ENCODE measurements at regions not wholly inside any gene's neighbourhood (a gene's known extent, or its start where the extent isn't known, plus 50 kb on each side); places are given as distances from the start of the nearest gene placed in this dataset.

DNA sequence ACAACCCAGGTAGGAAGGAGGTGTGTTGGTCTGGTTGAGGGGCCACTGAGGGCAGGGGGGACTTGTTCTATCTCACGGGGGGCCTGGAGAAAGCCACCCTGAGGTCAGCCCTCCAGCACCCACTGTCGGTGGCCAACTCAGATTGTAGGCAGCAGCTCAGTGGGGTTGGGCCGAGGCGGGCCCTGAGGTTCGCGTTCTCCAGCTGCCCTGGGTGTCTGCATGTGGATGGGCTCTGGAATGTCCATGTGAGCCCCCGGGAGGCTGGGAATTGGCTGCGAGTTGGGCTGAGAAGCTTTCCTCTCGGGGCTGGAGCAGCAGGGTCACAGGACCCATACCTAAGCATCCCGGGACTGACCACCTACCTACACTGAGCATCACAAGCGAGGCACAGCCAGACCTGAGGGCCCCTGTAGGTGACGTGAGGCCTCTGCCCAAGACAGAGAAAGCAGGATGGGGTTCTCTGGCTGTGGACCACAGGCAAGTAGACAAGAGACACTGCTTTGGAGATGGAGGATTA lies 70.3 kb upstream of the HAAO start:
- peak in 1 of 10 donors; percentile 81 for DNase-seq
- intact Hi-C loops (cut with DNase I): no loop called here

DNA sequence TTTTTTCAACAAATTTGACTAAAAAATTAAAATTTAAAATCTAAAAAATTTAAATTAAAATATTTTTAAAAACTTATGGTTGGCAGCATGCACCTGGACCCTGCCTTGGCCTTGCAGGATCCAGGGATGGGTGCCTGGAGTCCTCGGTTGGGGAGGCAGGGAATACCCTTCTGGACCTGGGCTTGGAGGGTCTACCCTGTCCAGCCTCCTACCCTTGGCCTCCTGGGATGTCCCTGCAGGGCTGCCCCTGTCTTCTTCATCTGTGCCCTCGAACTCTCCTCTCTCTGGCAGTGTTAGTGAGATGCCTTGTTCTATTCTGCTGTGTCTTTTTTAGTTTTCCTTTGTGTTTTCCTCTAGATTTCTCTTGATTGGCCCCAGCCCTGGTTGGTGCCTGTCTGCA lies 68.9 kb upstream of the HAAO start:
- intact Hi-C loops (cut with DNase I): no loop called here
- DNase-seq: peak in 1 of 10 donors; percentile 6

GRCh38 chr2:42860319-42861094 lies 68.1 kb upstream of the HAAO start:
- intact Hi-C loops (cut with DNase I): no loop called here
- peak in 1 of 10 donors; percentile 10 for DNase-seq

- intact Hi-C loops (cut with DNase I): no loop called here
- no peak for DNase-seq
Observed at GRCh38 chr2:42859791-42860190, 67.4 kb upstream of the HAAO start.

DNA sequence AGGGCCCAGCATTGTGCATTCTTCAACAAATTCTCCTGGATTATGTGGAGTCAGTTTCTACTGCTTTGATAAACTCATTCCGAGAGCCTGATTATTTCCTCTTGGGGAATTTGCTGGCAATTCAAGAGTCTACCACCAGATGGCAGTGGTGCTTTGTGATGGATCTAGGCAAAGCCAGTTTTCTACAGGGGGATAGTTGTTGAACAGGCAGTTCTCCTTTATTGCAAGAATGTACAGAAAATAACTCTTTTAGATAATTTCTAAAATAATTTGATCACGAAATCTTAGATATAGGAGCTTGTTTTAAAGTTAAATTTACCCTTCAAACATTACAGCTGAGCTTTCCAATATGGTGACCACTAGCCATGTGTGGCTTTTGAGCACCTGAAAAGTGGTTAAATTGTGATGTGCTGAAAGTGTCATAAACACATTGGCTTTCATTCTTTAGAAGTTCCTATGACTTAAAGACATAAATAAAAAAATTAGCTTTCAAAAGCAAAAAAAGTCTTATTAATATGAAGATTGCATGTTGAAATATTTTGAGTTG lies 66.7 kb upstream of the HAAO start:
- intact Hi-C loops (cut with DNase I): no loop called here
- DNase-seq: peak in 3 of 10 donors; percentile 15 to 44 (median 23)

DNA sequence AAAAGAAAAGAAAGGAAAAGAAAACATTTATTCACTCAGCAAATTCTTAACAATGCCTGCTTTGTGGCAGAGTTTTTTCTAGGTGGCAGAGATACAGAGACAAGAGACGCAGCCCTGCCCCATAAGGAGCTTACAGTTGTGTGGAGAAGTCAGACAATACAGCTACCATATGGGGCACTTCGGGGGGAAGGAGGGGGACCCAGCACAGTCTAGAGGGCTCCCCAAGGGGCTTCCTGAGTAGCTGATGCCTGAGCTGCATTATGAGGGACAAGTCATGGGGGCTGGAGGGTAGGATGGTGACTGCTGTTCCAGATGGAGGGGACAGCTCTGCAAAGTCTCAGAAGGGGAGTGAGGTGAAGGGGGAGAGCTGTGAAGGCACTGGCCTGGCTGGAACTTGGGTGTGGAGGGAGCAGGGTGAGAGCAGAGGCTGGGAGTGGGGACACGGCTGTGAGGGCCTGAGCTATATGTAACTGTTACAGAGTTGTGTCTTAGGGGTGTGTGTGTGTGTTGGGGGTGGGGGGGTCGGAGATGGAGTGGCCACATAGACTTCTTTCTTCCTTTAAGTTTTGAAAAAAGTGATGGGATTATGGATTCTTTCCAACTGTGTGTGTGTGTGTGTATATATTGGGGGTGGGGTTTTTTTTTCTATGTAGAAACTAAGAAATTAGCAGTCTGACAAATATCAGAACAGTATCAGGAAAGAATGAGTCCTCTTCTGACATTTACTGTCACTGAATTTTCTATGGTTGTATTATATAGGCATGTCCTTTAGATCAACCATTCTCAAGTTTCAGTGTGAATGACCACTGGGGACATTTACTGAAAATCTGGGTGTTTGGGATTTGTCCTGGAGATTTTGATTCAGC lies 66.0 kb upstream of the HAAO start:
- intact Hi-C loops (cut with DNase I): no loop called here
- peak in 1 of 10 donors; percentile 38 for DNase-seq

GRCh38 chr2:42856891-42857632 lies 64.7 kb upstream of the HAAO start:
- DNase-seq: peak in 1 of 10 donors; percentile 60
- intact Hi-C loops (cut with DNase I): no loop called here

DNA sequence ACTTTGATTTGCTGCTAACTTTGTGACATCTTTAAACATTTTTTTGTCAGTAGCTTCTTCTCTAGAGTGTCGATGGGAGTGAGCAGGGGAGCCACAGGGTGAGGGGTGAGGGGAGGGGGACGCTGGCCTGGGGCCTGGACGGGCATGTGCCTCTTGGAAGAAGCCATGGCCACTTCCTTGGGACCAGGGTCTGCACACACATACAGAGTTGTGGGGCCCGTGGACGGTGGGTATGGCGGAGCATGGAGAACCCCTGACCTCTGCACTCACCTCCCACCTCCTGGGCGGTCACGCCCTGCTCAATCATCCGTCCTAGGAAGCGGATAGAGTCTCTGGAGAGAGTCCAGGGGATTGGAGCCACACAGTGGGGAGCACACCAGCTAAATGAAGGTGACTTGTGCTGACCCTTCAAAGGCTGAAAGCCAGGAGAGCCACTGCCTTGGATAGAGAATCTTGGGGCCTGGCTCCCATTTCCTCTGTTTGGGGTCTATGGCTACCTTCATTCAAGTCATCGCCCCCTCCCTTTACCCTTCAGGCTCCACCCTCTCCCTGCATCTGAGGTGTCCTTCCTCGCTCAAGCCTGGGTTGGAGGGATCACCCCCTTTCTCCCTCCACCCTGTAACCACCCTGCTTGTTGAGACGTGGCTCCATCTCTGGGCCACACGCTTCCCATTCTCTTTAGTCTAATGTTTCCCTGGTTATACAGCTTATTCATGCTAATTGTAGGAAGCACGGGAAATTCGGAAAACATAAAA lies 63.9 kb upstream of the HAAO start:
- peak in 1 of 10 donors; percentile 75 for DNase-seq
- intact Hi-C loops (cut with DNase I): no loop called here

GRCh38 chr2:42855221-42855970 lies 63.0 kb upstream of the HAAO start:
- peak in 1 of 10 donors; percentile 24 for DNase-seq
- intact Hi-C loops (cut with DNase I): no loop called here

DNA sequence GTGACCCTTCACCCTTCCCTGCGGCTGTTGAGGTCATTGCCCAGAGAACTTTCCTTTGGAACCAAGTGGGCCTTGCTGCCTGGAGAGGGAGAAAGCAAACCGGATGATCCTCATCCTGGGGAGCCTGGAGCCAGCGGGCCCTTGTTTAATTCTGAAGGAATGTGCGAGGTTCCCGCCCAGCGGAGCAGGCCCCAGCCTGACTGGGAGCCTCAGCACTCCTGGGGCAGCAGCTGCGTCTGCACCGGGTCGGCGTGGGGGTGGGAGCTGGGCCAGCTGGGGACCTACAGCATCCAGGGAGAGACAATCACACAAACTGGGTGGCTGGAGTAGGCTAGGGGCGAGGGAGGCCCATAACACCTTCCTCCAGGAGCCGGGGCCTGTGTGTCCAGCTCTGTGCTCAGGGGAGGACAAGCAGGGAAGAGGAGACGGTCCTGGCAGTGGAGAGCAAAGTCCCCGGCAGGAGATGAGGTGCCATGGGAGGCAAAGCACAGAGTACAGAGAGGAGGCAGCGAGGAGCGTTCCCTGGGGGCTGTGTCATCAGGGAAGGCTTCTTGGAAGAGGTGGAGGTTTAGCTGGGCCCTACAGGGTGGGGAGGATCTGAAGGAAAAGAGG lies 61.9 kb upstream of the HAAO start:
- intact Hi-C loops (cut with DNase I): no loop called here
- DNase-seq: peak in 1 of 10 donors; percentile 78

DNA sequence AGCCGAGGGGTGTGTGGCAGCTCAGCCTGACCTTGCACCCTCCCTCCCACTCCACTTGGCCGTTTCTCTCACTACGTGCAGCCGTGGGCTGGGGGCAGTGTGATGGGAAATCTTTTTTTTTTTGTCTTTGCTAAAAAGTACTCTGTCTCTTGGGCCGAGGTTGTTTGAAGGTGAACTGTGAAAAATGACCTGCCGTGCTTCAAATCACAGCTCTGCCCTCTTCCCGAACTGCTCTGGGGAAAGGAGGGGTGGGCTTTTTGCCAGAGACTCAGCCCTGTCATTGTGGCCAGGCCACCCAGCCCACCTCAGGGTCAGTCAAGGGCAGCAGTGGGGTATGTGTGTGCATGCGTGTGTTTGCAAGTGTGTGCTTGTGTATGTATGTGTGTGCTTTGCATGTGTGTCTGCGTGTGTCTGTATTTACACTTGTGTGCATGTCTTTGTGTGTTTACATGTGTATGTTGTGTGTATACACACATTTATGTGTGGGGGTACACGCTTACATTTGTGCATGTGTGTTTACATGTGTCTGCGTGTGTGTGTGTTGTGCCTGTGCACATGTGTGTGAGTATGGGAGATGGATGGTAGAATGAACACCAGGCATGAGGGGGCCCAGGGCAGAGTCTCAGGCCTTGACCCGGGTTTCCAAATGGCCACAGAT lies 61.3 kb upstream of the HAAO start:
- intact Hi-C loops (cut with DNase I): no loop called here
- peak in 1 of 10 donors; percentile 56 for DNase-seq

- peak in 1 of 10 donors; percentile 33 for DNase-seq
- intact Hi-C loops (cut with DNase I): no loop called here
Observed at GRCh38 chr2:42852798-42853197, 60.4 kb upstream of the HAAO start.

DNA sequence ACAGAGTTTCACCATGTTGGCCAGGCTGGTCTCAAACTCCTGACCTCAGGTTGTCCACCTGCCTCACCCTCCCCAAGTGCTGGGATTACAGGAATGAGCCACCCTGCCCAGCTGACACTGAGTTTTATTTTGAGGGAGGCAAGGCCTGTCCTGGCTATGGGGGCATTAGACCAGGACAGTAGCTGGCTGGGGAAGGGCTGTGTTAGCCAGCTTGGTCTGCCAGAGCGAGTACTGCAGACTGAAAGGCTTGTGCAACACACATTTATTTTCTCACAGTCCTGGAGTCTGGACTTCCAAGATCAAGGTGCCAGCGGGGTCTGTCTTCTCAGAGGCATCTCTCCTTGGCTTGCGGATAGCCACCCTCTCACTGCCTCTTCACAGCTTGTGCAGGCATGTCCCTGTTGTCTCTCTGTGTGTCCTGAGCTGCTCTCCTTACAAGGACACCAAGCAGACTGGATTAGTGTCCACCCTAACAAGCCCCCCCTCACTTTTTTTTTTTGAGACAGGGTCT lies 59.4 kb upstream of the HAAO start:
- intact Hi-C loops (cut with DNase I): no loop called here

GRCh38 chr2:42851186-42851585 lies 58.8 kb upstream of the HAAO start:
- intact Hi-C loops (cut with DNase I): no loop called here
- DNase-seq: peak in 1 of 10 donors; percentile 60

More for the DNA sequence above, 59.4 kb upstream of the HAAO start:
- peak in 2 of 10 donors; percentile 23 to 55 for DNase-seq

- DNase-seq: peak in 1 of 10 donors; percentile 31
- intact Hi-C loops (cut with DNase I): no loop called here
Observed at GRCh38 chr2:42850016-42850805, 57.8 kb upstream of the HAAO start.

GRCh38 chr2:42849311-42849710 lies 56.9 kb upstream of the HAAO start:
- intact Hi-C loops (cut with DNase I): no loop called here
- DNase-seq: peak in 1 of 10 donors; percentile 50
